ENCODE measurements at regions not wholly inside any gene's neighbourhood (a gene's known extent, or its start where the extent isn't known, plus 50 kb on each side); places are given as distances from the start of the nearest gene placed in this dataset.

DNA sequence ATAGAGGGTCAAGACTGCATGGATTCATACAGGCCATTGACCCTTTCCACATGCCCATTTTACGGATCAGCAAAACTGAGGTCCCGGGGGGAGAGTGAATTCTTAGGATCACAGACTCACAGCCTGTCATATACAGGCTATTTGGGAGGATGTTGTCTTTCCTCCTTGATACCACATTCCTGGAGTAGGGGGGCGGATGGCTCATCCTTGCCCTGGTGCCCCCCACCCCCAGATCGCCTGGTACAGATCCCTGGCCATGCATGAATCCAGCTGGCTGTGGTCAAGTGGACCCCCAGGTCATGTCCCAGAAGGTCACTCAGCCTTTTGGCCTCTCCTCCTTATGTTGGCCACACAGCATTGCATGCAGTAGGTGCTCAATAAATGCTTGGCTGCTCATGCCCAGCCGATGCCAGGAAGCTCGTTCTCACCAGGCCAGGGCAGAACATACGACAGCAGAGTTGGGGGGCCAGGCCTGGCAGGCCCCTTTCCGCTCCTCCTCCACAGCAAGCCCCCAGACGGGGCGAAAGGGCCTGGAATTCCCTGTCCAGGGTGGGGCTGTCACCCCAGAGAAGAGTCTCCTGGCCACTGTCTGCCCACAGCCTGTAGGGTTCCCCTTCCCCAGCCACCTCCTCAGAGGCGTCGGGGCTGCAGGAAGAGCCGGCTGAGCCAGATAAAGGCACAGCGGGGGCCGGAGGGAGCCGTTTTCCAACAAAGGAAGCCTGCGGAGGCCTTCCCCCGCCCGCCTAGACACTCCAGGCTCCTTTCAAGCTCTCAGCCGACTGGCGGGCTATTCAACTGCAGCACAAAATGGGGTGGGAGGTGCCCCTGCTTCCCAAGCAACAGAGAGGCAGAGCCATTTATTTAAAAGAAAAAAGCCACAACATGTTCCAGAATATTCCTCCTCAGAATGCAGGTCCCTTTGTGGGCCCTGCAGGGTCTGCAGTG lies 215.7 kb upstream of the CIBAR2 start:
- ATAC-seq (no peak), DNase-seq (no peak)
- intact Hi-C loops (cut with DNase I; ENCODE audit: low total_unique reads) (loop anchor here (2.0 kb wide), 1 partner anchor 31 kb away; no protein-coding TSS in a partner anchor), in situ Hi-C loops (cut with MboI; ENCODE audit: low sequenced_read_pairs in 4 of 4) (no loop called here)
- Histone ChIP-seq H3K27me3 (no peaks in the 10 kb centered on the region), H3K4me3 (no peak overlapping the region), H3K36me3 (no peaks in the 10 kb centered on the region), H3K9me3 (no peaks in the 10 kb centered on the region), H3K27ac (no peak overlapping the region), H3K4me1 (peaks cover 15 to 18% of the 10 kb centered on the region in 2 donors)
- no peak for TF ChIP-seq POLR2A (IDR thresholded peaks at IDR 0.05)
- TF ChIP-seq, protein P1, sequence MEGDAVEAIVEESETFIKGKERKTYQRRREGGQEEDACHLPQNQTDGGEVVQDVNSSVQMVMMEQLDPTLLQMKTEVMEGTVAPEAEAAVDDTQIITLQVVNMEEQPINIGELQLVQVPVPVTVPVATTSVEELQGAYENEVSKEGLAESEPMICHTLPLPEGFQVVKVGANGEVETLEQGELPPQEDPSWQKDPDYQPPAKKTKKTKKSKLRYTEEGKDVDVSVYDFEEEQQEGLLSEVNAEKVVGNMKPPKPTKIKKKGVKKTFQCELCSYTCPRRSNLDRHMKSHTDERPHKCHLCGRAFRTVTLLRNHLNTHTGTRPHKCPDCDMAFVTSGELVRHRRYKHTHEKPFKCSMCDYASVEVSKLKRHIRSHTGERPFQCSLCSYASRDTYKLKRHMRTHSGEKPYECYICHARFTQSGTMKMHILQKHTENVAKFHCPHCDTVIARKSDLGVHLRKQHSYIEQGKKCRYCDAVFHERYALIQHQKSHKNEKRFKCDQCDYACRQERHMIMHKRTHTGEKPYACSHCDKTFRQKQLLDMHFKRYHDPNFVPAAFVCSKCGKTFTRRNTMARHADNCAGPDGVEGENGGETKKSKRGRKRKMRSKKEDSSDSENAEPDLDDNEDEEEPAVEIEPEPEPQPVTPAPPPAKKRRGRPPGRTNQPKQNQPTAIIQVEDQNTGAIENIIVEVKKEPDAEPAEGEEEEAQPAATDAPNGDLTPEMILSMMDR (IDR thresholded peaks at IDR 0.05 in 4 of 5, conservative IDR thresholded peaks at IDR 0.05 in 1 of 5) = no peak

DNA sequence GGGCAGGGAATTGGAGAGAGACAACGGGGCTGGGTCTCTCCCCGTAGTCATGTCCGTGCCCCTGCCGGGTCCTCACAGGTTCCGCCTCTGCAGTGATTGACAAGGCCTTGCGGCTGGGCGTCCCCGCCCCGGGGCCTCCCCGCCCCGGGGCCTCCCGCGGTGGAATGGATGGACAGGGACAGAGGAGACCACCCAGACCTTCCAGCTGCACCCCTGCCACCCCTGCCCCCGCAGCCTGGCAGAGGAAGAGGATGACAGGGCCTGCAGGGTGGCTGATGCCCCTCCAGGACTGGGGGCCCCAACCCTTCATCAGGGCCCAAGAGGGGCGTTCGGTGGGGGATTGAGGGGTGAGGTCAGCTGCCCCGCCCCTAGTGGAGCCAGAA lies 216.4 kb upstream of the CIBAR2 start:
- ATAC-seq (no peak), DNase-seq (no peak)
- in situ Hi-C loops (cut with MboI; ENCODE audit: low sequenced_read_pairs in 4 of 4) = no loop called here
- Histone ChIP-seq H3K27ac (no peak overlapping the region), H3K27me3 (no peaks in the 10 kb centered on the region), H3K4me3 (no peak overlapping the region), H3K9me3 (no peaks in the 10 kb centered on the region), H3K36me3 (no peaks in the 10 kb centered on the region), H3K4me1 (peaks cover 9 to 12% of the 10 kb centered on the region in 2 donors)
- intact Hi-C loops (cut with DNase I; ENCODE audit: low total_unique reads) = loop anchor here (2.0 kb wide), 1 partner anchor 32 kb away; no protein-coding TSS in a partner anchor
- TF ChIP-seq, protein P1 (IDR thresholded peaks at IDR 0.05 in 4 of 5, conservative IDR thresholded peaks at IDR 0.05 in 1 of 5) = no peak
- TF ChIP-seq POLR2A (IDR thresholded peaks at IDR 0.05) = no peak

DNA sequence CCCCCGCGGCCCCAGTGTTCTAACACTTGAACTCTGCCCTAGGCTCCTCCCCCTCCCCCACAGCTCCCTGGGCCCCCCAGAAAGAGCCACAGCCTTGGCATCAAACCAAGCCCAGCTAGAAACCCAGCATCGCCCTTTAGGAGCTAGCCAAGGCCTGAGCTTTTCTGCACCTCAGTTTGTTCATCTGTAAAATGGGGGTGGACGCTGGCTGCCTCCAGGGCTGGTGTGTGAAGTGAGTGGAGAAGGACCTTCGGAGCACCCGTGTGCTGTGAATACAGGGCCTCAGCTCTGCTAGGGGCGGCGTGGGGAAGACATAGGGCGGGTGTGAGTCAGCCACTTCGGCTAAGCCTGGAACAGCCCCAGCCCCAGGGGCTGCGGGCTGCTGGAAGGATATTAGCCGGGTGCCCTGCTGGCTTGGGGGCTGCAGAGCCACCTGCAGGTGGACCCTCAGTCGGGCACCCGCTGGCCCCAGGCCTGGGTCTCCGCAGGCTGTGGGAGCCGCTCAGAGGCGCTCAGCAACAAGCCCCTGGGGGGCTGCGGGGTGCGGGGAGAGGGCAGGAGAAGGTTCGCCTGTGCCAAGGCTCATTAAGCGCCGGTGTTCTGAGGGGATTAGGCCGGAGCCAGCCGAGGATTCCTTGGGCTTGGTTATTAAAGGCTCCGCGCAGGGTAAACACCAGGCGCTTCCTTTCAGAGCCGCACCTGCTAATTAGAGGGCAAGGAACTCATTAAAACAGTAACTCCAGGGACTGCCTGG lies 217.0 kb upstream of the CIBAR2 start:
- H3K36me3 ChIP-seq = no peaks in the 10 kb centered on the region
- no peak for DNase-seq
- no peak overlapping the region for H3K4me3 ChIP-seq
- no peak for ATAC-seq
- peaks cover 9 to 12% of the 10 kb centered on the region in 2 donors for H3K4me1 ChIP-seq
- H3K27ac ChIP-seq = peak overlapping the region in 1 of 4 donors; percentile 60
- in situ Hi-C loops (cut with MboI; ENCODE audit: low sequenced_read_pairs in 4 of 4) (no loop called here), intact Hi-C loops (cut with DNase I; ENCODE audit: low total_unique reads) (loop anchor here (2.0 kb wide), 1 partner anchor 32 kb away; no protein-coding TSS in a partner anchor)
- H3K9me3 ChIP-seq = no peaks in the 10 kb centered on the region
- TF ChIP-seq, protein P1 (IDR thresholded peaks at IDR 0.05 in 4 of 5, conservative IDR thresholded peaks at IDR 0.05 in 1 of 5) = no peak
- TF ChIP-seq POLR2A (IDR thresholded peaks at IDR 0.05) = no peak
- no peaks in the 10 kb centered on the region for H3K27me3 ChIP-seq

DNA sequence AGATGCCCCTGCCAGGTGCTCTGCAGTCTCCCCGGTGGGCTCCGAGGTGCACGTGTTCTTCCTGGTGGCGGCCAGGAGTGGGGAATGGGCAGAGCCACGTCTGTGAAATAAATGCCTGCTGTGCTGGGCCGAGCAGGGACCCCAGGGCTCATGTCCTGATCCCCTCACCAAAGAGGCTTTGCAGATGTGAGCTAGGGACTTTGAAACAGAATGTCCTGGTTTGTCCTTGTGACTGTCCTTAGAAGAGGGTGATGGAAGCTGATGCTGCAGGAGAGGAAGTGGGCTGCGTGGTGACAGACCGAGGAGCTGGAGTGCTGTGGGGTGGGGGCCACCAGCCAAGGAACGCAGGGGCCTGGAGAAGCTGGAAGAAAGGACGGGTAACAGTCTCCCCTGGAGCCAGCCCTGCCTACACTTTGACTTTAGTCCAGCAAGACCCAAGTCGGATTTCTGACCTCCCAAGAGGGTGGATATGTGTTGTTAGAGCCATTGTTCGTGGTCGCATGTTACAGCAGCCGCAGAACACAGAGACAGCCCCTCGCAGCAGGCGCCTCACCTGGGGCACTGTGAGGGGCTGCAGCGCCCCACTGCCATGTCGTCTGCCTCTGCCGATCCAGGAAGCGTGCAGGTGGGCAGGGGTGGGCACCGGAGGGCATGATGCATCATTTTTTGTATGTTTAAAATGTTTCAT lies 217.9 kb upstream of the CIBAR2 start:
- H3K4me3 ChIP-seq = no peak overlapping the region
- ATAC-seq = no peak
- no peak for DNase-seq
- intact Hi-C loops (cut with DNase I; ENCODE audit: low total_unique reads) = no loop called here
- peaks cover 9 to 12% of the 10 kb centered on the region in 2 donors for H3K4me1 ChIP-seq
- no peaks in the 10 kb centered on the region for H3K9me3 ChIP-seq
- H3K27ac ChIP-seq = peak overlapping the region; percentile 17 to 60 (median 34)
- TF ChIP-seq, protein P1 (IDR thresholded peaks at IDR 0.05 in 4 of 5, conservative IDR thresholded peaks at IDR 0.05 in 1 of 5) = no peak
- TF ChIP-seq POLR2A (IDR thresholded peaks at IDR 0.05) = no peak
- H3K27me3 ChIP-seq = no peaks in the 10 kb centered on the region
- in situ Hi-C loops (cut with MboI; ENCODE audit: low sequenced_read_pairs in 4 of 4) = no loop called here
- no peaks in the 10 kb centered on the region for H3K36me3 ChIP-seq
